WERI-Rb-1 (cell line): ENCODE measurements at regions not wholly inside any gene's neighbourhood (a gene's known extent, or its start where the extent isn't known, plus 50 kb on each side); places are given as distances from the start of the nearest gene placed in this dataset.

Source experiments
- DNase-seq: peaks from one replicate; pipeline ENCODE4 v3.0.0-alpha.2; 2020
- H3K27ac ChIP-seq: fragments of 250-450 bp; sonication (Bioruptor Pico); 2 replicates; pipeline ENCODE4 v1.5.1; 2020; ENCODE audit warnings: mild to moderate bottlenecking, moderate library complexity
- H3K27me3 ChIP-seq: fragments of 250-450 bp; sonication (Bioruptor Pico); 2 replicates; pipeline ENCODE4 v1.5.1; 2021; ENCODE audit warnings: mild to moderate bottlenecking, low read depth, moderate library complexity; ENCODE audit not compliant: insufficient read depth, severe bottlenecking
- H3K36me3 ChIP-seq: fragments of 250-450 bp; sonication (Bioruptor Pico); 2 replicates; pipeline ENCODE4 v1.5.1; 2020; ENCODE audit warnings: mild to moderate bottlenecking, moderate library complexity
- H3K4me3 ChIP-seq: 2 replicates; pipeline ENCODE4 v1.5.1; 2011; ENCODE audit warnings: low read depth, mild to moderate bottlenecking, control low read depth, low read length
- H3K9me3 ChIP-seq: fragments of 250-450 bp; sonication (Bioruptor Pico); 2 replicates; pipeline ENCODE4 v1.5.1; 2021; ENCODE audit warnings: mild to moderate bottlenecking, moderate library complexity; ENCODE audit not compliant: severe bottlenecking
- CTCF ChIP-seq: IDR thresholded peaks from 2 replicates; pipeline ENCODE4 v1.5.1; 2011; ENCODE audit warnings: low read depth, mild to moderate bottlenecking, control low read depth, inconsistent platforms, low read length

- Histone ChIP-seq H3K27me3 (no peaks in the 10 kb centered on the region), H3K27ac (no peak overlapping the region), H3K36me3 (no peaks in the 10 kb centered on the region), H3K9me3 (no peaks in the 10 kb centered on the region), H3K4me3 (no peak overlapping the region)
- no peak for DNase-seq
- TF ChIP-seq CTCF = no peak
Observed at GRCh38 chr4:3368841-3369760, 72.7 kb upstream of the HGFAC start.

- no peak for DNase-seq
- Histone ChIP-seq H3K36me3 (no peaks in the 10 kb centered on the region), H3K27me3 (no peaks in the 10 kb centered on the region), H3K9me3 (no peaks in the 10 kb centered on the region), H3K27ac (no peak overlapping the region), H3K4me3 (no peak overlapping the region)
- TF ChIP-seq CTCF = no peak
Observed at GRCh38 chr4:3369781-3370674, 71.7 kb upstream of the HGFAC start.

DNA sequence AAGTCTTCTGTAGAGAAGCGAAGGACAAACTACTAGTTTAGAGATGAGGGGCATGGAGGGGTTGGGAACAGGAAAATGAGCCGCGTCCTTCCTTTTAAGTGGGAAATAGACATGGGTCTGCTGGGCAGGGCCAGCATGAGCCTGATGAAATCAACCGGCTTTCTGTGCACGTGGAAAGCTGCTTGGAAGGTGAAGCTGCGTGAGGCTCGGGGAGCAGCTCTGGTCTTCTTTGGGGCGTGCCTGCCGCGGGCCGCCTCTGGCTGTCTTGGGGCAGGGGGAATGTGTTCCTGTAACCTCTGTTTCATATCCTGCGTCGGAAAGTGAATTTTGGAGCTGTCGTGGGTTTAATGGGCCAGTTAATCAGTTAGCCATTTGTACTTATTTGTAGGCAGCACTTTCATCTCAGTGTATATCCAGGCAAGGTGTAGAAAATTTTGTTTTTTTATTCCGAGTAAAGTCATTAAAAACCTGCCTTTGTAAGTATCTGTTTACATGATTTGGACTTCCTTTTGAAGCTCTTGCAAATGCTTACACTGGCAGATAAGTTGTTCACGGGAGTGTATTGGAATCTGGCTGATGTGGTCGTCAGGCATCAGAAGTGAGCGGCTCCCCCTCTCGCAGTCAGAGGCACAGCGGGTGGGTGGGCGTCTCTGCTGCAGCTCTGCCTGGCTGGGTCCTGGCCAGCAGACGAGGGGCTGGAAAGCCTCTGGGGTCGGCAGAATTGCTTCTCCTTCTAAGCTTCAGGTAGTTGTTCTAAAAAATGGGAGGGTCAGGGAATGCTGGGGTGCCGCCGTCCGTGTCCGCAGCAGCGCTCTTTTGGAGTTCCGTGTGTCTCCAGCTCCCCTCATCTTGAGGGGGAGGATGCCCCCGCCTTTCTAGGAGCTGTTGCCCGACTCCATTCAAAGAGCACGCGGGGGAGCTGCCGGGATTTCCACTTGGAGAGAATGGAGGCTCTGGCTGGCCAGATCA is 70.5 kb upstream of the HGFAC start:
- H3K9me3 ChIP-seq = no peaks in the 10 kb centered on the region
- no peaks in the 10 kb centered on the region for H3K27me3 ChIP-seq
- TF ChIP-seq CTCF = no peak
- no peak overlapping the region for H3K27ac ChIP-seq
- peaks cover 6% of the 10 kb centered on the region for H3K36me3 ChIP-seq
- no peak overlapping the region for H3K4me3 ChIP-seq
- DNase-seq = no peak

DNA sequence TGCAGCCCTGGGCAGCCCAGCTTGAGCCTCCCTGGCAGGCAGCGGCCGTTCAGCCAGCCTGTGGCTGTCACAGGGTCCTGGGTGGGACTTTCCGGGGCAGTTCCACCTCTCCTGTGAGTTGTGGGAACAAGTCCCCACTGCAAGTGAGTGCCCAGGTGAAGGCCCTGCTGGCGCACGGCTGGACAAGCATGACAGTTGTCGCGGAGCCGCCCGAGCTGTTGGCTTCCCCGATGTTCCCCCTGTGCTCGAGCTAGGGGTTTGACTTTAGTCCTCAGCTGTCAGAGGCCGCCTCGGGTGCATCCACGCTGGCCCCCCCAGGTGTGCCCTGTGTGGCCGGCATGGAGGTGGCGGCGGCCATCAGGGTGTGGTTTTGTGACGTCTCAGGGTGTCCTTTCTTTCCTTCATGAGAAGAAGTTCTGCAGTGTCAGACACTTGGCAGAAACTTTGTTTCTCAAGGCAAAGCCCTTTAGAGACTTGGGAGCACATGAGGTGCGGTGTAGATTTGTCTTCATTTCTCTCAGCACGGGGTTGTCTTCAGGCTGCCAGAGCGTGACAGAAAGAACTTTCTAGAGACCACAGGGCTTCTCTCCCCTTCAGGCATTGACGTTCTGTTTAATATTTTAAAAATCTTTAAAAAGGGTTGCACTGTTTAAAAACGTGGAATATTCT is 69.4 kb upstream of the HGFAC start:
- no peak for TF ChIP-seq CTCF
- H3K9me3 ChIP-seq = no peaks in the 10 kb centered on the region
- DNase-seq = no peak

GRCh38 chr4:3372933-3373465 is 68.8 kb upstream of the HGFAC start:
- DNase-seq = no peak
- H3K4me3 ChIP-seq = no peak overlapping the region
- H3K36me3 ChIP-seq = peaks cover 13% of the 10 kb centered on the region
- no peak overlapping the region for H3K27ac ChIP-seq
- TF ChIP-seq CTCF = no peak
- H3K27me3 ChIP-seq = no peaks in the 10 kb centered on the region
- H3K9me3 ChIP-seq = no peaks in the 10 kb centered on the region

More for the DNA sequence above, 69.4 kb upstream of the HGFAC start:
- Histone ChIP-seq H3K27me3 (no peaks in the 10 kb centered on the region), H3K27ac (no peak overlapping the region), H3K36me3 (peaks cover 11% of the 10 kb centered on the region), H3K4me3 (no peak overlapping the region)
